HepG2 (cell line): ENCODE measurements at regions not wholly inside any gene's neighbourhood (a gene's known extent, or its start where the extent isn't known, plus 50 kb on each side); places are given as distances from the start of the nearest gene placed in this dataset.

Experiments
- ATAC-seq: fragments of 200-7000 bp; cut with Tn5 transposase; 3 replicates; pipeline ENCODE4 v1.9.1; 2020; ENCODE audit warnings: mild to moderate bottlenecking, moderate library complexity
- BruUV-seq: library from RNA; stranded (reverse); fragments of 400-500 nt; replicated peaks from 2 replicates; lab custom pipeline; 2021; lab: Mats Ljungman, UMichigan
- CTCF ChIA-PET: fragments of 300-600 bp; formaldehyde crosslinking; extraction: SDS; loops from one replicate; lab custom pipeline; 2021; ENCODE audit warnings: low total read pairs, inconsistent platforms, low intra/inter-chr PET ratio; lab: Yijun Ruan, JAX
- POLR2A ChIA-PET: fragments of 350-600 bp; sonication (Branson Sonifier 250); formaldehyde crosslinking; loops from one replicate; lab custom pipeline; 2020; ENCODE audit warnings: antibody characterized with exemption, inconsistent platforms; lab: Yijun Ruan, JAX
- DNase-seq: peaks from one replicate; pipeline ENCODE4 v3.0.0-alpha.2; 2015; ENCODE audit warnings: low spot score
- FAIRE-seq: peaks from 3 replicates; lab custom pipeline; 2011; peaks lifted over from hg19 to GRCh38; lab: Jason Lieb, UNC
- H2AFZ ChIP-seq: one replicate; pipeline ENCODE4 v1.6.1; 2011; ENCODE audit warnings: low read length, inconsistent platforms
- H3K27ac ChIP-seq: fragments of 300-600 bp; 3 replicates; pipeline ENCODE4 v1.8.0; 2011; ENCODE audit warnings: mixed run types, mild to moderate bottlenecking, mixed read lengths, low read length, inconsistent platforms; ENCODE audit not compliant: insufficient read depth; ENCODE audit errors: extremely low read length
- H3K27me3 ChIP-seq, 2 experiments: fragments of 200-600 bp in 1 of 2; 2 replicates in 1 of 2; 3 replicates in 1 of 2; pipeline versions ENCODE4 v1.6.0 to v1.8.0; 2011; ENCODE audit warnings: low read length in 2 of 2, mild to moderate bottlenecking in 2 of 2, moderate library complexity in 2 of 2, inconsistent platforms in 1 of 2; ENCODE audit not compliant: insufficient read depth in 2 of 2, control insufficient read depth in 1 of 2
- H3K36me3 ChIP-seq, 2 experiments: fragments of 200-600 bp in 1 of 2; replicated peaks in 1 of 2; 2 replicates in 1 of 2; 3 replicates in 1 of 2; pipeline versions ENCODE4 v1.5.1 to v1.8.0; 2011; ENCODE audit warnings: low read length in 2 of 2, inconsistent platforms in 1 of 2; ENCODE audit not compliant: insufficient read depth in 2 of 2, control insufficient read depth in 1 of 2
- H3K4me1 ChIP-seq: 2 replicates; pipeline ENCODE4 v1.5.1; 2012; ENCODE audit warnings: low read length, inconsistent platforms; ENCODE audit not compliant: insufficient read depth
- H3K4me2 ChIP-seq: 2 replicates; pipeline ENCODE4 v1.6.0; 2011; ENCODE audit warnings: low read depth, low read length, inconsistent platforms
- H3K4me3 ChIP-seq, 3 experiments: fragments of 200-600 bp in 1 of 3; sonication (generic), shearing (Covaris generic) in 1 of 3; replicated peaks in 1 of 3; 2 replicates each; pipeline ENCODE4 v1.5.1; 2011 to 2016; ENCODE audit warnings: low read length in 3 of 3, inconsistent platforms in 2 of 3, low read depth in 2 of 3, mild to moderate bottlenecking in 2 of 3, control low read depth in 1 of 3, mixed read lengths in 1 of 3; ENCODE audit not compliant: insufficient read depth in 1 of 3
- H3K79me2 ChIP-seq: one replicate; pipeline ENCODE4 v1.6.1; 2011; ENCODE audit warnings: low read length, inconsistent platforms; ENCODE audit not compliant: insufficient read depth
- H3K9ac ChIP-seq: 2 replicates; pipeline ENCODE4 v1.6.0; 2011; ENCODE audit warnings: mild to moderate bottlenecking, low read depth, low read length, inconsistent platforms; ENCODE audit not compliant: insufficient read depth
- H3K9me3 ChIP-seq: 2 replicates; pipeline ENCODE4 v1.5.1; 2012; ENCODE audit warnings: mild to moderate bottlenecking, low read length
- H4K20me1 ChIP-seq: 2 replicates; pipeline ENCODE4 v1.6.0; 2011; ENCODE audit warnings: inconsistent platforms, mild to moderate bottlenecking, low read length, moderate library complexity; ENCODE audit not compliant: insufficient read depth
- CBX1 ChIP-seq: IDR thresholded peaks from one replicate; pipeline ENCODE4 v1.6.1; 2016; ENCODE audit warnings: antibody characterized with exemption, low read depth
- CTCF ChIP-seq: sonication (generic); formaldehyde crosslinking; IDR thresholded peaks from 2 replicates; pipeline ENCODE4 v1.5.0; 2020; ENCODE audit warnings: mild to moderate bottlenecking, missing genetic modification reagents, moderate library complexity
- FOXP4 ChIP-seq: sonication (generic); formaldehyde crosslinking; IDR thresholded peaks from 2 replicates; pipeline ENCODE4 v1.4.0; 2020; ENCODE audit warnings: missing genetic modification reagents
- GMEB2 ChIP-seq: IDR thresholded peaks from 2 replicates; pipeline ENCODE4 v1.6.1; 2016; ENCODE audit warnings: missing biosample characterization, missing genetic modification reagents, low read depth
- HDAC1 ChIP-seq: sonication (generic); formaldehyde crosslinking; IDR thresholded peaks from 2 replicates; pipeline ENCODE4 v1.5.1; 2020; ENCODE audit warnings: mild to moderate bottlenecking, missing genetic modification reagents
- KLF11 ChIP-seq: IDR thresholded peaks from 2 replicates; pipeline ENCODE4 v1.6.1; 2016; ENCODE audit warnings: missing compliant biosample characterization
- NFKBIZ ChIP-seq: IDR thresholded peaks from 2 replicates; pipeline ENCODE4 v1.6.1; 2018; ENCODE audit warnings: missing genetic modification reagents, missing compliant biosample characterization
- RNF2 ChIP-seq: fragments of 450-650 bp; conservative IDR thresholded peaks from 2 replicates; pipeline ENCODE4 v1.6.1; 2016; ENCODE audit warnings: low read depth
- TFAP4 ChIP-seq: sonication (generic); IDR thresholded peaks from 2 replicates; pipeline ENCODE4 v1.6.1; 2016; ENCODE audit warnings: low read depth, borderline replicate concordance
- ZBTB21 ChIP-seq: sonication (generic); formaldehyde crosslinking; IDR thresholded peaks from 2 replicates; pipeline ENCODE4 v1.4.0; 2020; ENCODE audit warnings: missing genetic modification reagents
- ZBTB37 ChIP-seq: sonication (generic); formaldehyde crosslinking; IDR thresholded peaks from 2 replicates; pipeline ENCODE4 v1.4.0; 2020; ENCODE audit warnings: mild to moderate bottlenecking, missing genetic modification reagents
- ZNF441 ChIP-seq: sonication (generic); formaldehyde crosslinking; IDR thresholded peaks from 2 replicates; pipeline ENCODE4 v1.7.0; 2021; ENCODE audit warnings: missing genetic modification reagents, borderline replicate concordance
- ZNF484 ChIP-seq: sonication (generic); formaldehyde crosslinking; IDR thresholded peaks from 2 replicates; pipeline ENCODE4 v1.5.1; 2020; ENCODE audit warnings: mild to moderate bottlenecking, low read depth, missing genetic modification reagents, borderline replicate concordance
- ZNF644 ChIP-seq: IDR thresholded peaks from 2 replicates; pipeline ENCODE4 v1.6.1; 2016; ENCODE audit warnings: low read depth
- ZNF709 ChIP-seq: sonication (generic); formaldehyde crosslinking; IDR thresholded peaks from 2 replicates; pipeline ENCODE4 v1.5.0; 2020; ENCODE audit warnings: mild to moderate bottlenecking, missing genetic modification reagents
- WGBS: methylation state at CpG from one replicate; pipeline ENCODE4 v1.1.6; 2017; ENCODE audit warnings: low lambda C conversion rate; 5-methylcytosine and 5-hydroxymethylcytosine counted together
- in situ Hi-C: cut with HindIII; loops from 2 replicates; pipeline ENCODE4 v1.10.0; 2017; ENCODE audit warnings: low pct_unique_long_range_greater_than_20kb; ENCODE audit not compliant: extremely low pct_ligation_motif_present
- intact Hi-C: fragments of 100-400 bp; cut with micrococcal nuclease; formaldehyde crosslinking; loops from one replicate; pipeline ENCODE4 v1.10.0; 2022; ENCODE audit not compliant: unreplicated experiment

- no peak for FAIRE-seq
- H3K4me3 ChIP-seq: no peak overlapping the region
- no peak overlapping the region for H3K9ac ChIP-seq
- H3K4me2 ChIP-seq: no peak overlapping the region
- no peak for ATAC-seq
- H3K36me3 ChIP-seq: no peaks in the 10 kb centered on the region
- 2% methylated on average over 8 of the region's 8 CpGs for WGBS
- no peaks in the 10 kb centered on the region for H3K79me2 ChIP-seq
- ChIA-PET POLR2A (no interaction called here), CTCF (no interaction called here)
- H3K27me3 ChIP-seq: no peaks in the 10 kb centered on the region
- TF ChIP-seq RNF2 (no peak), ZNF441 (CRISPR knock-in tag) (no peak), KLF11 (CRISPR knock-in tag) (no peak), CBX1 (no peak), ZNF484 (no peak), ZNF709 (no peak), FOXP4 (no peak), CTCF (CRISPR knock-in tag) (no peak), NFKBIZ (CRISPR knock-in tag) (no peak), ZBTB21 (CRISPR knock-in tag) (no peak), TFAP4 (no peak), ZNF644 (CRISPR knock-in tag) (no peak), GMEB2 (CRISPR knock-in tag) (no peak), ZBTB37 (CRISPR knock-in tag) (no peak), HDAC1 (CRISPR knock-in tag) (no peak)
- H2AFZ ChIP-seq: no peak overlapping the region
- DNase-seq: no peak
- H3K9me3 ChIP-seq: peaks cover 5% of the 10 kb centered on the region; the same call in 1 of the 2 replicates
- H3K27ac ChIP-seq: no peak overlapping the region
- intact Hi-C loops: no loop called here
- no peaks in the 10 kb centered on the region for H4K20me1 ChIP-seq
- BruUV-seq: no TSS peak
- in situ Hi-C loops: no loop called here
- no peaks in the 10 kb centered on the region for H3K4me1 ChIP-seq
Observed at GRCh38 chr6:81051952-81052351, 700.5 kb downstream of the TENT5A start.
